K562 (cell line): ENCODE measurements at regions not wholly inside any gene's neighbourhood (a gene's known extent, or its start where the extent isn't known, plus 50 kb on each side); places are given as distances from the start of the nearest gene placed in this dataset.

Experiments
- ATAC-seq: fragments of 200-7000 bp; cut with Tn5 transposase; 3 replicates; pipeline ENCODE4 v1.9.1; 2020; ENCODE audit warnings: moderate library complexity
- BruUV-seq: library from RNA; stranded (reverse); fragments of 400-500 nt; replicated peaks from 2 replicates; lab custom pipeline; 2021; lab: Mats Ljungman, UMichigan
- CTCF ChIA-PET: fragments of 300-600 bp; formaldehyde crosslinking; extraction: SDS; loops from one replicate; lab custom pipeline; 2021; ENCODE audit warnings: low intra/inter-chr PET ratio; lab: Yijun Ruan, JAX
- POLR2A ChIA-PET: fragments of 300-600, 350-650 bp; sonication (Branson Sonifier 250); formaldehyde crosslinking; extraction: SDS; loops from one replicate; lab custom pipeline; 2021; ENCODE audit warnings: antibody characterized with exemption, inconsistent platforms; lab: Yijun Ruan, JAX
- DNase-seq, 4 experiments: peaks; one replicate each; pipeline versions ENCODE4 v3.0.0 to v3.0.0-alpha.2; 2011 to 2018; ENCODE audit warnings: low spot score in 3 of 4, mixed read lengths in 3 of 4; ENCODE audit errors: extremely low read depth in 1 of 4
- FAIRE-seq: peaks from 2 replicates; lab custom pipeline; 2011; peaks lifted over from hg19 to GRCh38; lab: Jason Lieb, UNC
- H2AFZ ChIP-seq: 2 replicates; pipeline ENCODE4 v1.6.0; 2011; ENCODE audit warnings: low read depth, low read length, control low read depth, inconsistent platforms
- H3K27ac ChIP-seq: fragments of 200-600 bp; 3 replicates; pipeline ENCODE4 v1.8.0; 2011; ENCODE audit warnings: low read depth, mild to moderate bottlenecking, control low read depth, inconsistent platforms, low read length, moderate library complexity, mixed read lengths; ENCODE audit errors: extremely low read depth
- H3K27me3 ChIP-seq, 2 experiments: fragments of 300-600 bp in 1 of 2; 2 replicates in 1 of 2; 3 replicates in 1 of 2; pipeline versions ENCODE4 v1.6.0 to v1.8.0; 2011; ENCODE audit warnings: inconsistent platforms in 2 of 2, low read length in 2 of 2, mild to moderate bottlenecking in 1 of 2, mixed read lengths in 1 of 2, moderate library complexity in 1 of 2; ENCODE audit not compliant: control insufficient read depth in 2 of 2, insufficient read depth in 2 of 2
- H3K36me3 ChIP-seq: fragments of 300-600 bp; 3 replicates; pipeline ENCODE4 v1.8.0; 2011; ENCODE audit warnings: mild to moderate bottlenecking, low read length, inconsistent platforms; ENCODE audit not compliant: control insufficient read depth, insufficient read depth
- H3K4me1 ChIP-seq, 2 experiments: fragments of 200-600 bp in 1 of 2; replicated peaks in 1 of 2; 2 replicates in 1 of 2; 3 replicates in 1 of 2; pipeline versions ENCODE4 v1.5.1 to v1.8.0; 2011; ENCODE audit warnings: inconsistent platforms in 2 of 2, low read length in 2 of 2, mild to moderate bottlenecking in 1 of 2, mixed read lengths in 1 of 2, moderate library complexity in 1 of 2; ENCODE audit not compliant: control insufficient read depth in 2 of 2, insufficient read depth in 2 of 2
- H3K4me2 ChIP-seq: 2 replicates; pipeline ENCODE4 v1.6.1; 2011; ENCODE audit warnings: low read length, control low read depth, inconsistent platforms, mixed read lengths; ENCODE audit not compliant: insufficient read depth
- H3K4me3 ChIP-seq: fragments of 200-600 bp; sonication (generic), shearing (Covaris generic); 2 replicates; pipeline ENCODE4 v1.5.1; 2016; ENCODE audit warnings: control low read depth, inconsistent platforms
- H3K79me2 ChIP-seq: fragments of 200-600 bp; 3 replicates; pipeline ENCODE4 v1.8.0; 2011; ENCODE audit warnings: low read length, inconsistent platforms; ENCODE audit not compliant: control insufficient read depth, insufficient read depth
- H3K9ac ChIP-seq, 2 experiments: 2 replicates each; pipeline versions ENCODE4 v1.6.0 to v1.6.1; 2011; ENCODE audit warnings: low read depth in 2 of 2, low read length in 2 of 2, control low read depth in 1 of 2, inconsistent platforms in 1 of 2, mild to moderate bottlenecking in 1 of 2, mixed read lengths in 1 of 2; ENCODE audit not compliant: insufficient read depth in 1 of 2
- H3K9me1 ChIP-seq: one replicate; pipeline ENCODE4 v1.6.0; 2011; ENCODE audit warnings: inconsistent platforms, mild to moderate bottlenecking, low read length, moderate library complexity; ENCODE audit not compliant: control insufficient read depth, insufficient read depth
- H3K9me3 ChIP-seq: replicated peaks from 2 replicates; pipeline ENCODE4 v1.5.1; 2011; ENCODE audit warnings: low read depth, low read length, inconsistent platforms; ENCODE audit not compliant: control insufficient read depth, insufficient read depth
- H4K20me1 ChIP-seq: replicated peaks from 2 replicates; pipeline ENCODE4 v1.6.1; 2011; ENCODE audit warnings: low read length, inconsistent platforms, mixed read lengths; ENCODE audit not compliant: control insufficient read depth, insufficient read depth
- CEBPZ ChIP-seq: fragments of 150-350 bp; IDR thresholded peaks from 2 replicates; pipeline ENCODE4 v1.6.1; 2014; ENCODE audit warnings: low read depth, mild to moderate bottlenecking, low read length, borderline replicate concordance
- CHAMP1 ChIP-seq: fragments of 450-650 bp; IDR thresholded peaks from 2 replicates; pipeline ENCODE4 v1.6.1; 2016; ENCODE audit warnings: mild to moderate bottlenecking
- MAFF ChIP-seq: IDR thresholded peaks from 2 replicates; pipeline ENCODE4 v1.6.1; 2012; ENCODE audit warnings: low read length, improper control_type of control experiment
- MAFG ChIP-seq: fragments of 450-650 bp; conservative IDR thresholded peaks from 2 replicates; pipeline ENCODE4 v1.6.1; 2016; ENCODE audit warnings: missing genetic modification characterization, missing compliant biosample characterization
- ZNF143 ChIP-seq: sonication (generic); formaldehyde crosslinking; IDR thresholded peaks from 2 replicates; pipeline ENCODE4 v1.9.0; 2022; ENCODE audit warnings: mild to moderate bottlenecking, missing genetic modification reagents
- ZNF316 ChIP-seq: fragments of 450-650 bp; IDR thresholded peaks from 2 replicates; pipeline ENCODE4 v1.6.1; 2016
- WGBS: fragments of 100-300 bp; shearing (Covaris generic); methylation state at CpG from one replicate; pipeline ENCODE4 v1.1.6; 2016; ENCODE audit warnings: low coverage, mixed read lengths; ENCODE audit not compliant: insufficient coverage; ENCODE audit errors: missing lambda C conversion rate; 5-methylcytosine and 5-hydroxymethylcytosine counted together
- in situ Hi-C: fragments of 300-500 bp; cut with MboI; formaldehyde crosslinking; loops from 4 replicates; pipeline ENCODE4 v1.15.0; 2018; ENCODE audit warnings: inconsistent platforms, mixed read lengths
- intact Hi-C: fragments of 100-400 bp; cut with micrococcal nuclease; formaldehyde crosslinking; loops from 2 replicates; pipeline ENCODE4 v1.14.2; 2022

GRCh38 chr7:13774976-13775375 is 214.5 kb downstream of the ETV1 start:
- WGBS = 17% methylated on average over 2 of the region's 2 CpGs
- Histone ChIP-seq H2AFZ (no peak overlapping the region), H3K4me2 (no peak overlapping the region), H3K79me2 (no peaks in the 10 kb centered on the region), H4K20me1 (no peaks in the 10 kb centered on the region), H3K9me1 (no peaks in the 10 kb centered on the region), H3K27ac (no peak overlapping the region), H3K27me3 (no peaks in the 10 kb centered on the region), H3K9ac (no peak overlapping the region), H3K4me1 (no peaks in the 10 kb centered on the region; a peak in 1 of 5 replicates), H3K9me3 (no peaks in the 10 kb centered on the region), H3K36me3 (no peaks in the 10 kb centered on the region), H3K4me3 (no peak overlapping the region)
- POLR2A ChIA-PET = no interaction called here
- DNase-seq = no peak
- no TSS peak for BruUV-seq
- in situ Hi-C loops (no loop called here), intact Hi-C loops (no loop called here)
- CTCF ChIA-PET = interaction anchor here (0.6 kb wide), 1 partner anchor 370 kb away, joined by 5 read pairs; no protein-coding TSS in a partner anchor
- FAIRE-seq = no peak
- TF ChIP-seq CHAMP1 (no peak), MAFF (0 out of 2 replicates have a peak, but pooled peaks have one; percentile 3), ZNF316 (peak; percentile 58), MAFG (tag) (peak; percentile 66), CEBPZ (no peak), ZNF143 (no peak)
- ATAC-seq = no peak
